ENCODE measurements at regions not wholly inside any gene's neighbourhood (a gene's known extent, or its start where the extent isn't known, plus 50 kb on each side); places are given as distances from the start of the nearest gene placed in this dataset.

GRCh38 chr11:15653191-15653710, 538.5 kb downstream of the INSC start:
- TF ChIP-seq, protein P1, sequence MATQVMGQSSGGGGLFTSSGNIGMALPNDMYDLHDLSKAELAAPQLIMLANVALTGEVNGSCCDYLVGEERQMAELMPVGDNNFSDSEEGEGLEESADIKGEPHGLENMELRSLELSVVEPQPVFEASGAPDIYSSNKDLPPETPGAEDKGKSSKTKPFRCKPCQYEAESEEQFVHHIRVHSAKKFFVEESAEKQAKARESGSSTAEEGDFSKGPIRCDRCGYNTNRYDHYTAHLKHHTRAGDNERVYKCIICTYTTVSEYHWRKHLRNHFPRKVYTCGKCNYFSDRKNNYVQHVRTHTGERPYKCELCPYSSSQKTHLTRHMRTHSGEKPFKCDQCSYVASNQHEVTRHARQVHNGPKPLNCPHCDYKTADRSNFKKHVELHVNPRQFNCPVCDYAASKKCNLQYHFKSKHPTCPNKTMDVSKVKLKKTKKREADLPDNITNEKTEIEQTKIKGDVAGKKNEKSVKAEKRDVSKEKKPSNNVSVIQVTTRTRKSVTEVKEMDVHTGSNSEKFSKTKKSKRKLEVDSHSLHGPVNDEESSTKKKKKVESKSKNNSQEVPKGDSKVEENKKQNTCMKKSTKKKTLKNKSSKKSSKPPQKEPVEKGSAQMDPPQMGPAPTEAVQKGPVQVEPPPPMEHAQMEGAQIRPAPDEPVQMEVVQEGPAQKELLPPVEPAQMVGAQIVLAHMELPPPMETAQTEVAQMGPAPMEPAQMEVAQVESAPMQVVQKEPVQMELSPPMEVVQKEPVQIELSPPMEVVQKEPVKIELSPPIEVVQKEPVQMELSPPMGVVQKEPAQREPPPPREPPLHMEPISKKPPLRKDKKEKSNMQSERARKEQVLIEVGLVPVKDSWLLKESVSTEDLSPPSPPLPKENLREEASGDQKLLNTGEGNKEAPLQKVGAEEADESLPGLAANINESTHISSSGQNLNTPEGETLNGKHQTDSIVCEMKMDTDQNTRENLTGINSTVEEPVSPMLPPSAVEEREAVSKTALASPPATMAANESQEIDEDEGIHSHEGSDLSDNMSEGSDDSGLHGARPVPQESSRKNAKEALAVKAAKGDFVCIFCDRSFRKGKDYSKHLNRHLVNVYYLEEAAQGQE (IDR thresholded peaks at IDR 0.05; ENCODE audit: insufficient read depth in 1 of 2, low read depth in 2 of 2, low read length in 2 of 2), result no peak
- no peak for TF ChIP-seq POLR2AphosphoS5 (IDR thresholded peaks at IDR 0.05; ENCODE audit: low read depth, low read length)
- TF ChIP-seq SIN3A (IDR thresholded peaks at IDR 0.05; ENCODE audit: borderline replicate concordance, insufficient read depth, low read length), result no peak
- TF ChIP-seq TAF1 (IDR thresholded peaks at IDR 0.05; ENCODE audit: borderline replicate concordance, insufficient read depth, low read length), result no peak
